IMR-90 (cell line): ENCODE measurements at regions not wholly inside any gene's neighbourhood (a gene's known extent, or its start where the extent isn't known, plus 50 kb on each side); places are given as distances from the start of the nearest gene placed in this dataset.

ENCODE experiments used
- ATAC-seq: fragments of 200-7000 bp; cut with Tn5 transposase; 2 replicates; pipeline ENCODE4 v1.9.1; 2020; ENCODE audit warnings: low read depth, mild to moderate bottlenecking, moderate library complexity
- BruUV-seq: library from RNA; stranded (reverse); fragments of 400-500 nt; replicated peaks from 2 replicates; lab custom pipeline; 2021; lab: Mats Ljungman, UMichigan
- CTCF ChIA-PET: fragments of 300-600 bp; formaldehyde crosslinking; extraction: SDS; loops from one replicate; lab custom pipeline; 2021; ENCODE audit warnings: antibody characterized with exemption; lab: Yijun Ruan, JAX
- POLR2A ChIA-PET: fragments of 300-600 bp; sonication (Branson Sonifier 250); formaldehyde crosslinking; loops from one replicate; lab custom pipeline; 2022; ENCODE audit warnings: antibody characterized with exemption; ENCODE audit not compliant: unreplicated experiment; lab: Charles Lee
- DNase-seq: peaks from one replicate; pipeline ENCODE4 v3.0.0; 2013
- H2AFZ ChIP-seq: replicated peaks from 2 replicates; pipeline ENCODE3; 2013; ENCODE audit warnings: low read length, mild to moderate bottlenecking; ENCODE audit not compliant: poor library complexity
- H2AK5ac ChIP-seq: 2 replicates; pipeline ENCODE4 v1.6.1; 2013; ENCODE audit warnings: low read depth, low read length, inconsistent platforms
- H2AK9ac ChIP-seq: replicated peaks from 2 replicates; pipeline ENCODE3; 2013; ENCODE audit warnings: mild to moderate bottlenecking, low read depth, low read length, moderate library complexity; ENCODE audit not compliant: poor library complexity
- H2BK120ac ChIP-seq: 2 replicates; pipeline ENCODE4 v1.6.1; 2013; ENCODE audit warnings: low read depth, low read length, inconsistent platforms
- H2BK15ac ChIP-seq: 3 replicates; pipeline ENCODE4 v1.6.1; 2013; ENCODE audit warnings: low read depth, low read length, inconsistent platforms
- H2BK20ac ChIP-seq: 2 replicates; pipeline ENCODE4 v1.6.1; 2013; ENCODE audit warnings: low read depth, mild to moderate bottlenecking, inconsistent platforms, low read length, moderate library complexity
- H2BK5ac ChIP-seq: 2 replicates; pipeline ENCODE4 v1.6.1; 2013; ENCODE audit warnings: mild to moderate bottlenecking, low read depth, low read length, inconsistent platforms; ENCODE audit not compliant: poor library complexity, severe bottlenecking
- H3K14ac ChIP-seq: replicated peaks from 2 replicates; pipeline ENCODE4 v1.6.1; 2013; ENCODE audit warnings: low read depth, low read length, inconsistent platforms
- H3K18ac ChIP-seq: 2 replicates; pipeline ENCODE4 v1.6.1; 2013; ENCODE audit warnings: low read depth, low read length, control low read depth
- H3K23ac ChIP-seq: 2 replicates; pipeline ENCODE4 v1.6.1; 2013; ENCODE audit warnings: low read depth, low read length, inconsistent platforms
- H3K27ac ChIP-seq: 2 replicates; pipeline ENCODE4 v1.5.1; 2013; ENCODE audit warnings: mild to moderate bottlenecking, control low read depth, low read length; ENCODE audit not compliant: insufficient read depth
- H3K27me3 ChIP-seq: 2 replicates; pipeline ENCODE4 v1.6.1; 2013; ENCODE audit warnings: low read length; ENCODE audit not compliant: control insufficient read depth, insufficient read depth
- H3K36me3 ChIP-seq: 2 replicates; pipeline ENCODE4 v1.6.1; 2013; ENCODE audit warnings: low read length, mixed read lengths; ENCODE audit not compliant: control insufficient read depth, insufficient read depth
- H3K4ac ChIP-seq: 2 replicates; pipeline ENCODE4 v1.6.1; 2013; ENCODE audit warnings: low read depth, low read length, inconsistent platforms
- H3K4me1 ChIP-seq: 2 replicates; pipeline ENCODE4 v1.6.1; 2013; ENCODE audit warnings: low read length, mixed read lengths; ENCODE audit not compliant: control insufficient read depth, insufficient read depth
- H3K4me2 ChIP-seq: 2 replicates; pipeline ENCODE4 v1.6.1; 2013; ENCODE audit warnings: low read depth, mild to moderate bottlenecking, control low read depth, low read length, moderate library complexity
- H3K4me3 ChIP-seq: 2 replicates; pipeline ENCODE4 v1.5.1; 2013; ENCODE audit warnings: low read depth, mild to moderate bottlenecking, control low read depth, low read length, moderate library complexity; ENCODE audit not compliant: insufficient read depth
- H3K56ac ChIP-seq: 2 replicates; pipeline ENCODE4 v1.6.1; 2013; ENCODE audit warnings: low read length, inconsistent platforms; ENCODE audit not compliant: insufficient read depth; ENCODE audit errors: extremely low read depth
- H3K79me1 ChIP-seq, 2 experiments: 2 replicates each; pipeline ENCODE4 v1.6.1; 2013; ENCODE audit warnings: low read length in 2 of 2, inconsistent platforms in 1 of 2, low read depth in 1 of 2
- H3K9ac ChIP-seq: 2 replicates; pipeline ENCODE4 v1.6.1; 2013; ENCODE audit warnings: low read depth, low read length, control low read depth
- H3K9me1 ChIP-seq: 2 replicates; pipeline ENCODE4 v1.6.1; 2013; ENCODE audit warnings: low read length, inconsistent platforms; ENCODE audit not compliant: insufficient read depth
- H3K9me3 ChIP-seq: 2 replicates; pipeline ENCODE4 v1.6.1; 2013; ENCODE audit warnings: low read length; ENCODE audit not compliant: control insufficient read depth, insufficient read depth
- H4K20me1 ChIP-seq: 2 replicates; pipeline ENCODE4 v1.6.1; 2013; ENCODE audit warnings: low read length, inconsistent platforms; ENCODE audit not compliant: insufficient read depth
- H4K5ac ChIP-seq: 2 replicates; pipeline ENCODE4 v1.6.1; 2013; ENCODE audit warnings: mild to moderate bottlenecking, low read depth, low read length, control low read depth
- H4K8ac ChIP-seq, 2 experiments: 2 replicates each; pipeline ENCODE4 v1.6.1; 2013; ENCODE audit warnings: low read depth in 2 of 2, low read length in 2 of 2, control low read depth in 1 of 2, inconsistent platforms in 1 of 2
- H4K91ac ChIP-seq: 2 replicates; pipeline ENCODE4 v1.6.1; 2013; ENCODE audit warnings: low read depth, low read length, inconsistent platforms; ENCODE audit not compliant: insufficient read depth
- BHLHE40 ChIP-seq: fragments of 150-350 bp; IDR thresholded peaks from 2 replicates; pipeline ENCODE4 v1.6.1; 2016; ENCODE audit warnings: mild to moderate bottlenecking, low read depth, low read length
- CEBPB ChIP-seq: IDR thresholded peaks from 2 replicates; pipeline ENCODE4 v1.6.1; 2012; ENCODE audit warnings: low read depth, low read length, improper control_type of control experiment
- CHD1 ChIP-seq: IDR thresholded peaks from 2 replicates; pipeline ENCODE4 v1.6.1; 2012; ENCODE audit warnings: low read depth, low read length, improper control_type of control experiment
- ELK1 ChIP-seq: fragments of 150-350 bp; IDR thresholded peaks from 2 replicates; pipeline ENCODE4 v1.6.1; 2016; ENCODE audit warnings: low read depth, mild to moderate bottlenecking, low read length, moderate library complexity, borderline replicate concordance
- FOS ChIP-seq: fragments of 150-350 bp; IDR thresholded peaks from 2 replicates; pipeline ENCODE4 v1.6.1; 2016; ENCODE audit warnings: low read depth, low read length
- MAFK ChIP-seq: IDR thresholded peaks from 2 replicates; pipeline ENCODE4 v1.6.1; 2012; ENCODE audit warnings: low read depth, low read length, improper control_type of control experiment
- MAZ ChIP-seq: IDR thresholded peaks from 2 replicates; pipeline ENCODE4 v1.6.1; 2012; ENCODE audit warnings: low read depth, mild to moderate bottlenecking, low read length, improper control_type of control experiment, moderate library complexity, borderline replicate concordance
- NFE2L2 ChIP-seq: fragments of 150-350 bp; IDR thresholded peaks from 2 replicates; pipeline ENCODE4 v1.6.1; 2016; ENCODE audit warnings: low read depth, mild to moderate bottlenecking, low read length
- POLR2A ChIP-seq: IDR thresholded peaks from 2 replicates; pipeline ENCODE4 v1.6.1; 2012; ENCODE audit warnings: mild to moderate bottlenecking, low read depth, low read length
- RAD21 ChIP-seq: IDR thresholded peaks from 2 replicates; pipeline ENCODE4 v1.6.1; 2012; ENCODE audit warnings: low read length, improper control_type of control experiment
- RCOR1 ChIP-seq: IDR thresholded peaks from 2 replicates; pipeline ENCODE4 v1.6.1; 2012; ENCODE audit warnings: mild to moderate bottlenecking, low read length, improper control_type of control experiment; ENCODE audit not compliant: insufficient replicate concordance
- RFX5 ChIP-seq: IDR thresholded peaks from 2 replicates; pipeline ENCODE4 v1.8.0; 2012; ENCODE audit warnings: low read depth, mild to moderate bottlenecking, low read length, moderate library complexity
- SMC3 ChIP-seq: fragments of 150-350 bp; IDR thresholded peaks from 2 replicates; pipeline ENCODE4 v1.6.1; 2016; ENCODE audit warnings: low read depth, mild to moderate bottlenecking, antibody characterized with exemption, low read length, moderate library complexity
- dilution Hi-C: fragments of 300-500 bp; cut with HindIII; formaldehyde crosslinking; loops from one replicate; pipeline ENCODE4 v1.14.3; 2018; ENCODE audit warnings: low sequenced_read_pairs; ENCODE audit not compliant: unreplicated experiment
- in situ Hi-C: fragments of 300-500 bp; cut with MboI; formaldehyde crosslinking; loops from 3 replicates; pipeline ENCODE4 v1.14.3; 2019; ENCODE audit warnings: low sequenced_read_pairs, inconsistent platforms, mixed read lengths
- intact Hi-C: fragments of 100-400 bp; cut with micrococcal nuclease; formaldehyde crosslinking; loops from 2 replicates; pipeline ENCODE4 v1.10.0; 2022
- TF ChIP-seq, protein P1 (sequence below): conservative IDR thresholded peaks from 2 replicates; pipeline ENCODE4 v1.5.1; 2012; ENCODE audit warnings: mild to moderate bottlenecking, low read depth, low read length, improper control_type of control experiment
- TF ChIP-seq, protein P2 (sequence below): fragments of 150-350 bp; IDR thresholded peaks from 2 replicates; pipeline ENCODE4 v1.6.1; 2017; ENCODE audit warnings: mild to moderate bottlenecking, antibody characterized with exemption, low read length, low read depth

DNA sequence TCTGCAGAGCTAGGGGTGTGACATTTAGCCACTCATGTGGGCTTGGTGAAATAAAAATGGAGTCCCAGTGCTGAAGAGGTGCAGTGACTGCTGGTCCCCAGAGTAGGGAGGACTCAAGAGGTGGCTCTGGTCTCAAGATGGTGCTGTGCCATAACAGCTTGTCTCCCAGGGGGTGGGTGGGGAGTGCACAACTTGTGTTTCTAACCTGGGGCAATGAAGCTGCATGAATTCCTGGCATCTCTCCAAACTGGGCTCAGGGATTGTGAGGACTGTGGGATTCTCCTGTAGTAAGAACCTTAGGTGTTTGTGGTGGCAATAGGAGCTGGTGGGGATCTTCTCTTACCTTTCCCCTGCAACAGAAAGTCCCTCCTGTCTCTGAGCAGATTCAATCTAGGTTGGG lies 278.9 kb upstream of the SFRP2 start:
- Histone ChIP-seq H3K9me3 (peaks cover 18% of the 10 kb centered on the region), H3K4me2 (no peak overlapping the region), H3K9ac (no peak overlapping the region), H2AK5ac (no peak overlapping the region), H4K5ac (no peak overlapping the region), H2AK9ac (no peak overlapping the region), H4K20me1 (no peaks in the 10 kb centered on the region), H3K56ac (no peak overlapping the region), H3K4ac (no peak overlapping the region), H3K4me1 (no peaks in the 10 kb centered on the region), H2BK20ac (no peak overlapping the region), H3K23ac (no peak overlapping the region), H2AFZ (no peak overlapping the region), H3K18ac (no peak overlapping the region), H4K8ac (no peak overlapping the region), H3K79me1 (no peaks in the 10 kb centered on the region), H2BK15ac (no peak overlapping the region), H4K91ac (no peak overlapping the region), H3K4me3 (no peak overlapping the region), H2BK5ac (no peak overlapping the region), H3K27ac (no peak overlapping the region), H3K14ac (no peak overlapping the region), H3K36me3 (no peaks in the 10 kb centered on the region), H3K9me1 (no peaks in the 10 kb centered on the region), H2BK120ac (no peak overlapping the region), H3K27me3 (no peaks in the 10 kb centered on the region)
- DNase-seq (no peak), ATAC-seq (no peak)
- ChIA-PET CTCF (no interaction called here), POLR2A (no interaction called here)
- no TSS peak for BruUV-seq
- no peak for TF ChIP-seq MAFK
- no peak for TF ChIP-seq CEBPB
- TF ChIP-seq SMC3: no peak
- no peak for TF ChIP-seq ELK1
- TF ChIP-seq FOS: no peak
- TF ChIP-seq, protein P1, sequence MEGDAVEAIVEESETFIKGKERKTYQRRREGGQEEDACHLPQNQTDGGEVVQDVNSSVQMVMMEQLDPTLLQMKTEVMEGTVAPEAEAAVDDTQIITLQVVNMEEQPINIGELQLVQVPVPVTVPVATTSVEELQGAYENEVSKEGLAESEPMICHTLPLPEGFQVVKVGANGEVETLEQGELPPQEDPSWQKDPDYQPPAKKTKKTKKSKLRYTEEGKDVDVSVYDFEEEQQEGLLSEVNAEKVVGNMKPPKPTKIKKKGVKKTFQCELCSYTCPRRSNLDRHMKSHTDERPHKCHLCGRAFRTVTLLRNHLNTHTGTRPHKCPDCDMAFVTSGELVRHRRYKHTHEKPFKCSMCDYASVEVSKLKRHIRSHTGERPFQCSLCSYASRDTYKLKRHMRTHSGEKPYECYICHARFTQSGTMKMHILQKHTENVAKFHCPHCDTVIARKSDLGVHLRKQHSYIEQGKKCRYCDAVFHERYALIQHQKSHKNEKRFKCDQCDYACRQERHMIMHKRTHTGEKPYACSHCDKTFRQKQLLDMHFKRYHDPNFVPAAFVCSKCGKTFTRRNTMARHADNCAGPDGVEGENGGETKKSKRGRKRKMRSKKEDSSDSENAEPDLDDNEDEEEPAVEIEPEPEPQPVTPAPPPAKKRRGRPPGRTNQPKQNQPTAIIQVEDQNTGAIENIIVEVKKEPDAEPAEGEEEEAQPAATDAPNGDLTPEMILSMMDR: no peak
- no peak for TF ChIP-seq RAD21
- no peak for TF ChIP-seq POLR2A
- TF ChIP-seq CHD1: no peak
- no peak for TF ChIP-seq MAZ
- TF ChIP-seq, protein P2, sequence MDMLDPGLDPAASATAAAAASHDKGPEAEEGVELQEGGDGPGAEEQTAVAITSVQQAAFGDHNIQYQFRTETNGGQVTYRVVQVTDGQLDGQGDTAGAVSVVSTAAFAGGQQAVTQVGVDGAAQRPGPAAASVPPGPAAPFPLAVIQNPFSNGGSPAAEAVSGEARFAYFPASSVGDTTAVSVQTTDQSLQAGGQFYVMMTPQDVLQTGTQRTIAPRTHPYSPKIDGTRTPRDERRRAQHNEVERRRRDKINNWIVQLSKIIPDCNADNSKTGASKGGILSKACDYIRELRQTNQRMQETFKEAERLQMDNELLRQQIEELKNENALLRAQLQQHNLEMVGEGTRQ: no peak
- no peak for TF ChIP-seq NFE2L2
- TF ChIP-seq RCOR1: no peak
- no peak for TF ChIP-seq RFX5
- TF ChIP-seq BHLHE40: no peak
- intact Hi-C loops (no loop called here), in situ Hi-C loops (no loop called here), dilution Hi-C loops (no loop called here)
